Fibroblast of skin of left quadriceps (primary cell): ENCODE measurements at regions not wholly inside any gene's neighbourhood (a gene's known extent, or its start where the extent isn't known, plus 50 kb on each side); places are given as distances from the start of the nearest gene placed in this dataset.
"Not testable (repeated sequence)": the region's sequence is repeated elsewhere in the genome, so short reads cannot be mapped to it uniquely, and the experiment has no call there.

ENCODE experiments used
- DNase-seq, 2 experiments: peaks; one replicate each; pipeline ENCODE4 v3.0.0-alpha.2; 2013; ENCODE audit warnings: low read depth in 2 of 2

DNA sequence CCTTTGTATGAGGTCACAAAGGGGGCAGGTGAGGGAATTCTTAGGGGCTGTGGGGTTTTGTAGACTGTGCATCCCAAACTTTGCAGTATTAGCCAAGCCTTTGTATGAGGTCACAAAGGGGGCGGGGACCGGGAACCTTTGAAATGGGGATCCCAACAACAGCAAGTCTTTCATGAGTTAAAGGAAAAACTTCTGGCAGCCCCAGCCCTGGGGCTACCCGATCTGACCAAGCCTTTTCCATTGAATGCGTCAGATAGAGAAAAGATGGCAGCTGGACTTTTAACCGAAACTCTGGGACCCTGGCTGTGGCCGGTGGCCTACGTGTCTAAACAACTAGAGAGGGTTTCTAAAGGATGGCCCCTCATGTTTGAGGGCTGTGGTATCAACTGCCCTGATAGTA lies 79.0 kb upstream of the RUBCNL start:
- not testable (repeated sequence) for DNase-seq

DNA sequence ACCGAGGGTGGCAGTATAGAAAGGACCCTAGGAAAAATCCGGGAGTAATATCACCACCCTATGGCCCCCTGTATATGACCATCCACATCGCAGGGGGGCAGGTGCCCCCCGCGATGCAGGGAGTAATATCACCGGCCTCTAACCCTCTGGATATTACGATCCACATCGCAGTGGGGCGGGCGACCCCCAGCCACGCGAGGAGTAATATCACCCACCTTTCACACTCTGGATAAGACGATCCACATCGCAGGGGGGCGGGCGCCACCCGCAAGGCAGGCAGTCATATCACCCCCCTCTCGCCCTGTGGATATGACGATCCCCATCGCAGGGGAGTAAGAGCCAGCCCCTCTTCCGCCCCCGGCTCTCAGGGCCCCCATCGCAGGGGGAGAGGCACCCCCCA lies 76.7 kb upstream of the RUBCNL start:
- no peak for DNase-seq

GRCh38 chr13:46460223-46460622 lies 73.2 kb upstream of the RUBCNL start:
- not testable (repeated sequence) for DNase-seq

GRCh38 chr13:46457255-46457654 lies 70.2 kb upstream of the RUBCNL start:
- DNase-seq: not testable (repeated sequence)

DNA sequence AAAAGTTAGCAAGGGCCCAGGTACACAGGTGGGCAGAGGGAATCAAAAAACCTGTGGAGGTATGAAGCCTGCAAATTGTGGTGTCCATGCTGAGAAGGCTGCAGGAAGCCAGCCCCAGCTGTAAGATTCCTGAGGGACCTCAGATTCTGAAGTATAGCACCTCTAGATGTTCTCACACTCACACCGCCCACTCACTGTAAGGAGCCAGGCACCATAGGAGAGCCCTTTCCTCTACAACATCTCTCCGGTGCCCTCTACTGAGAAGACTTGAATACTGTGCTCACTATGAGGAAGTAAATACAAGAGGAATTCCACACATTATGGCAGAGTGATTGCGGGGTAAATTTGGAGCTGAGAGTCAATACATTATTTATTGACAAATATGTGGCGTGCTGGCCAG lies 68.9 kb upstream of the RUBCNL start:
- DNase-seq: peak in 1 of 2 experiments; percentile 31

- DNase-seq: not testable (repeated sequence)
These were observed 64.1 kb upstream of the RUBCNL start for GRCh38 chr13:46451145-46451544.

DNA sequence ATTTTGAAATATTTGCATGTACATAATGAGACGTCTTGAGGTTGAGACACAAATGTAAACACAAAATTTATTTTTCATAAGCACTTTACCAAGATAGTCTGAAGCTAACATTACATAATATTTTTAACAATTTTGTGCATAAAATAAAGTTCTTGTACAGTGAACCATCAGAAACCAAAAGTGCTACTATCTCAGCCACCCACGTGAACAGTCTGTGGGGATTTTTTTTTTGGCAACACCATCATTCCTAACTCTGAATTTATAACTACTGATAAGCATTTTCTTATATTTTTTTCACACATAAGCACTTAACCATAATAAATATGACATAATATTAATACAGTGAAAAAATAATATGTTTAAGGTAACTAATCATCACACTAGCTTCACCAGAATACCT lies 62.9 kb upstream of the RUBCNL start:
- not testable (repeated sequence) for DNase-seq

DNA sequence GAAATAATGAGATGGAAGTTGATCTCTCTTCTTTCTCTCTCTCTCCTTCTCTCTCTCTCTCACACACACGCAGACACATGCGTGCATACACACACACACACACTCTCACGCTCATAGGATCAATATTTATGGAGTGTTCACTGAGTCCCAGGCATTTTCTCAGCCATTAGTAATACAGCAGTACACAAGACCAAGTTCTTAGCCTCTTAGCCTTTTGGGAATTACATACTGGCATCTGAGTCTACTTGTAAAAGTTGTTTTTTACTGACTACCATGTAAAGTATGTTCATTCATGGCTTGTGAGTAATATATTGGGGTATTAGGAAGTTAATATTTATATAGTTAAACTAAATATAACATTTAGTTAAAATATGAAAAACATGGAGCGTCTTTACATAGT lies 61.1 kb upstream of the RUBCNL start:
- DNase-seq: peak; percentile 3 to 6

DNA sequence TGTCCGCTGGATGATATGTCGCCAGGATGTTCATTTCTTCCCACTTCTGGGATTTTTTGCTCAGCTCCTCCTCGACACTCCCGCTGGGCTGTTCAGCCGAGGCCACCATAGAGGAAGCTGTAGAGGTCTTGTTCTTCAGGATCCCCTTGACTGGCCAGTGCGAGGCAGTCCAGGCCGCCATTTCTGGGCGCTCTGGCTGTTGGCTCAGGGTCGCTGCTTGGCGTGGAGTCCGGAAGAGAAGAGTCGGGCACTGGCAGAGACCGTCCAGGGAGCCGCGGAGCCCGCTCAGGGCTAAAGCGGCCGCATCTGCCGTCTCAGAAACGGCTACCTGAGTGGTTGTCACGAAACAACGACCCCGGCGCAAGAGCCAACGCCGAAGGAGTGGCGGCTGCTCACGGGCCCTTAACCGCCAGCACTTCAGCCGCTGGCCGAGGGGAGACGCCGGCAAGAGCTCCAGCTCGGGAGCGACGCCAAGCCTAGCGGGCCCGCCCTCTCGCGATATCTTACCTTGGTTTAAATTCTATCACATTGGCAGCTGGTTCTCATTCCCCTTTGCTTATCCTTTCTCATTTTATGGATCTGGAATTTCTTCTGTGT lies 50.9 kb upstream of the RUBCNL start:
- not testable (repeated sequence) for DNase-seq
